ENCODE measurements at regions not wholly inside any gene's neighbourhood (a gene's known extent, or its start where the extent isn't known, plus 50 kb on each side); places are given as distances from the start of the nearest gene placed in this dataset.

GRCh38 chr13:59543418-59543817 is 620.3 kb downstream of the DIAPH3 start:
- FAIRE-seq (no peak), ATAC-seq (no peak), DNase-seq (ENCODE audit: low spot score) (no peak)
- CTCF ChIA-PET (ENCODE audit: low intra/inter-chr PET ratio, low total read pairs) = no interaction called here
- intact Hi-C loops (cut with micrococcal nuclease; ENCODE audit: unreplicated experiment) (no loop called here), in situ Hi-C loops (cut with HindIII; ENCODE audit: extremely low pct_ligation_motif_present, low pct_unique_long_range_greater_than_20kb) (no loop called here)
- H2AFZ ChIP-seq (ENCODE audit: low read length) = no peak overlapping the region
- no peaks in the 10 kb centered on the region for H3K9me3 ChIP-seq (ENCODE audit: low read length)
- no peaks in the 10 kb centered on the region for H3K36me3 ChIP-seq (replicated peaks in 1 of 2; ENCODE audit: control insufficient read depth in 1 of 2, insufficient read depth in 2 of 2, low read length in 2 of 2)
- H3K4me3 ChIP-seq (replicated peaks in 1 of 3; ENCODE audit: insufficient read depth in 1 of 3, low read depth in 2 of 3, low read length in 3 of 3) = no peak overlapping the region
- WGBS (ENCODE audit: low lambda C conversion rate) = 3% methylated on average over 1 of the region's 1 CpG
- no peaks in the 10 kb centered on the region for H3K79me2 ChIP-seq (ENCODE audit: insufficient read depth, low read length)
- H4K20me1 ChIP-seq (ENCODE audit: insufficient read depth, low read length) = no peaks in the 10 kb centered on the region
- H3K27me3 ChIP-seq (ENCODE audit: control insufficient read depth in 1 of 2, insufficient read depth in 2 of 2, low read length in 2 of 2) = no peaks in the 10 kb centered on the region
- H3K4me2 ChIP-seq (ENCODE audit: low read depth, low read length) = no peak overlapping the region
- TF ChIP-seq HNRNPK (IDR thresholded peaks at IDR 0.05; ENCODE audit: low read depth, low read length, poor library complexity, severe bottlenecking) = peak; percentile 20
- TF ChIP-seq SALL2 (CRISPR knock-in tag; IDR thresholded peaks at IDR 0.05) = no peak
- no peak overlapping the region for H3K9ac ChIP-seq (ENCODE audit: insufficient read depth, low read depth, low read length)
- no peaks in the 10 kb centered on the region for H3K4me1 ChIP-seq (ENCODE audit: insufficient read depth, low read length)
- POLR2A ChIA-PET = no interaction called here
- no TSS peak for BruUV-seq (replicated peaks)
- H3K27ac ChIP-seq (ENCODE audit: extremely low read length, insufficient read depth, low read length) = no peak overlapping the region

DNA sequence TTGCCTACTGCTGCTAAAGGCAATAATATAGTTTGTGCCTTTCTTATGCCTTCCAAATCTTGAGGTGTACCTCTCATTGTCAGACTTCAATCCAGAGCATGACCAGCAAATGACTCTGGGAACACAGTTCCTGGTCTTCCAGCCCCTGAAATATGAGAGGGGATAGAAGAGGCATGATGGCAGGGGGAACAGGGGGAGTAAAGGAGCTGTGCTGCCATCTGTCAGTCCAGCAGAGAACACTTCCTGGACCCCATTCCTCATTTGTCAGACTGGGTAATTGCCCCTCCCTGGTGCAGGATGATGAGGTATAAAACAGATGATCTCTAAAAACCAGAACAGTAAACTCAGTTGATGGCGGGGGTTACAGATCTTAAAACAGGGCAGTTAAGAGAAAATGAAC is 618.7 kb downstream of the DIAPH3 start:
- Histone ChIP-seq H2AFZ (ENCODE audit: low read length) (no peak overlapping the region), H3K9ac (ENCODE audit: insufficient read depth, low read depth, low read length) (no peak overlapping the region), H3K9me3 (ENCODE audit: low read length) (no peaks in the 10 kb centered on the region), H3K27ac (ENCODE audit: extremely low read length, insufficient read depth, low read length) (no peak overlapping the region), H3K27me3 (ENCODE audit: control insufficient read depth in 1 of 2, insufficient read depth in 2 of 2, low read length in 2 of 2) (no peaks in the 10 kb centered on the region), H3K79me2 (ENCODE audit: insufficient read depth, low read length) (no peaks in the 10 kb centered on the region), H3K36me3 (replicated peaks in 1 of 2; ENCODE audit: control insufficient read depth in 1 of 2, insufficient read depth in 2 of 2, low read length in 2 of 2) (no peaks in the 10 kb centered on the region), H3K4me2 (ENCODE audit: low read depth, low read length) (no peak overlapping the region), H3K4me3 (replicated peaks in 1 of 3; ENCODE audit: insufficient read depth in 1 of 3, low read depth in 2 of 3, low read length in 3 of 3) (no peak overlapping the region), H4K20me1 (ENCODE audit: insufficient read depth, low read length) (no peaks in the 10 kb centered on the region), H3K4me1 (ENCODE audit: insufficient read depth, low read length) (no peaks in the 10 kb centered on the region)
- WGBS (ENCODE audit: low lambda C conversion rate) = 0% methylated on average over 1 of the region's 1 CpG
- no TSS peak for BruUV-seq (replicated peaks)
- TF ChIP-seq ZNF207 (IDR thresholded peaks at IDR 0.05; ENCODE audit: borderline replicate concordance) (no peak), DNMT3B (CRISPR knock-in tag; conservative IDR thresholded peaks at IDR 0.05) (no peak), MAFK (conservative IDR thresholded peaks at IDR 0.05 in 1 of 2, IDR thresholded peaks at IDR 0.05 in 1 of 2; ENCODE audit: low read length in 2 of 2) (no peak)
- DNase-seq (ENCODE audit: low spot score) (no peak), ATAC-seq (no peak), FAIRE-seq (no peak)
- ChIA-PET POLR2A (no interaction called here), CTCF (ENCODE audit: low intra/inter-chr PET ratio, low total read pairs) (no interaction called here)
- in situ Hi-C loops (cut with HindIII; ENCODE audit: extremely low pct_ligation_motif_present, low pct_unique_long_range_greater_than_20kb) = no loop called here
- intact Hi-C loops (cut with micrococcal nuclease; ENCODE audit: unreplicated experiment) = no loop called here

Measured in HepG2 (cell line).